GM18868 (cell line): ENCODE measurements at regions not wholly inside any gene's neighbourhood (a gene's known extent, or its start where the extent isn't known, plus 50 kb on each side); places are given as distances from the start of the nearest gene placed in this dataset.

Source experiments
- ATAC-seq: cut with Tn5 transposase; IDR thresholded peaks from one replicate; pipeline ENCODE4 v1.9.1; 2021; ENCODE audit warnings: mild to moderate bottlenecking, moderate library complexity; ENCODE audit not compliant: unreplicated experiment

DNA sequence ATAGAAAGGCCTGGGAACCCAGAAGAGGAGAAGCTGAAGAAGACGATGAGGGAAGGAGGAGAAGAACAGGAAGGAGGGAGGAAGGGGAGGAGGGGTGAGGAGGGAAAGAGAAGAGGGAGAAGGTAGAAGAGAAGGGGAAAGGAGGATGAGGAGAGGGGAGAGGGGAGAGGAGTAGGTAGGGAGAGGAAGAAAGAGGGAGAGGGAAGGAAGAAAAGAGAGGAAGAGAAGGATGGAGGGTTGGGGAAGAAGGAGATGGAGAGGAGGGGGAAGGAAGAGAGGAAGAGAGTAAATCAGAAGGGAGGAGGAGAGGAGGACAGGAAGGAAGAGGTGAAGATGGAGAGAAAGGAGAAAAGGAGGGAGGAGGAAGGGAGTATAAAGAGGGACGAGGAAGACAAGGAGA is 109.6 kb upstream of the IRX6 start:
- no peak for ATAC-seq

DNA sequence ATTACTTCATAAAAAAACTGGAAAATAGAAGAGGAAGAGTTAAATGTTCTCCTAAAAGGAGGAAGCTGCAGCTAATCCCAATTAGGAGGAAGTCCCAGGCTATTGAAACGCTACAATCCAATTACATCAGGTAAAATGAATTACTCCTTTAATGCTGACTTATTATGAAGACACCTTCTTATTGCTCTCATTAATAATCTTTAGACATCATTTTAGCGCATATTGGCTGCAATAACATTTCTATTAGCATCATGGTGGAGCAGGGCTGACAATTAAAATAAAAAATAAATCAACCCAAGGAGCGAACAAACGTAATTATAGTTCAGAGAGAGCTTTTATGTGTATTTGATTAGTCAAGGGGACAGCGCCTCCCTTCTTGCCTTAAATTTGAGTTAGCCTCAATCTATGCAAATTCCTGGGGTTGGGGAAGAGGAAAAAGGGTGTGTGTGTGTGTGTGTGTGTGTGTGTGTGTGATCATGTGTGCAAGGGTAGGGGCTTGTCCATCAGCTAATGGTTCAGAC is 109.0 kb upstream of the IRX6 start:
- ATAC-seq, result no peak

DNA sequence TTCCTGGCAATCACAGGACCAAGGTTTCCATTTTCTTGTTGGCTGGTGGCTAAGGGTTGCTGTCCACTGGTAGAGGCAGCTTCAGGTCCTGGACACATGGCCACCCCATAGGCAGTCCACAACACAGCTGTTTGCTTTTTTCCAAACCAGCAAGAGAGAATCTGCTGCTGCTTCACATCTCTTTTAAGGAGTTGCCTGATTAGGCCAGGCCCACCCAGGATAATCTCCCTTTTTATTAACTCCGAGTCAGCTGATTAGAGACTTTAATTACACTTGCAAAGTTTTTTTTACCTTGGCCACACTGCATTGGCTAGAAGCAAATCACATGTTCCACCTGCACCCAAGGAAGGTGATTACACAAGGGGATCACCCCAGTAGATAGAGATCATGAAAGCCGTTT is 106.6 kb upstream of the IRX6 start:
- no peak for ATAC-seq

DNA sequence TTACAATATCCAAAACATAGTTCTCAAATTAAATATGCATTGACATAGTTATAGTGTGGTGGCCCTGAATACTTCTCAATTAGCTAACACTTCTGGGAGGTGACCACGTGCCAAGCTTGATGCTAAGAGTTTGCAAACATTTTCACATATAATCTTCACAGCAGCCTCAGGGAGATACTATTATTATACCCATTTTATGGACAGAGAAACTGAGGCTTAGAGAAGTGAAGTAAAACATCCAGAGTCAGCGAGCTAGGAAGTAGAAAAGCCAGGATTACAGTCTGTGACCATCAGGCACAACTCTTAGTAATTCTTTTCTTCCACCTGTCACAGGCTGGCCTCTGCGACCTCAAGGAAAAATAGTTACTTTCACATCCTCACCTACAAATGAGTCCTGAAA is 102.2 kb upstream of the IRX6 start:
- ATAC-seq, result no peak

DNA sequence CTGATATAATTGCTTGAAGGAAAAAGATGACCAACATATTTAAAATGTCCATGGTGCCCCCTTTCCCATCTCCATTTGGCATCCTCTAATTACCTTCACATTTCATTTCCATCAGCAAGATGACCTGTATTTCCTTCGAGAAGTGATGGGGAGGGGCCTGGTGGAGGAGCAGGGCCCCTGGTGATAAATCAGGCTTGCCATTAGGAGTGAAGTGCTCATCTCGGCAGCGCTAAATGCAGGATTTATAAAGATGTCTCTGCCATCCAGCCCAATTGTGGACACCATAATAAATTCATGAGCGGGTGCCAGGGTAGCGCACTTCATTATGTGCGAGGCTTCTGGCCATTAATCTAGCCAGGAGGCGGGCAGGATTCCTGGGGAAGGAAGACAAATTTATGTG is 101.5 kb upstream of the IRX6 start:
- no peak for ATAC-seq

DNA sequence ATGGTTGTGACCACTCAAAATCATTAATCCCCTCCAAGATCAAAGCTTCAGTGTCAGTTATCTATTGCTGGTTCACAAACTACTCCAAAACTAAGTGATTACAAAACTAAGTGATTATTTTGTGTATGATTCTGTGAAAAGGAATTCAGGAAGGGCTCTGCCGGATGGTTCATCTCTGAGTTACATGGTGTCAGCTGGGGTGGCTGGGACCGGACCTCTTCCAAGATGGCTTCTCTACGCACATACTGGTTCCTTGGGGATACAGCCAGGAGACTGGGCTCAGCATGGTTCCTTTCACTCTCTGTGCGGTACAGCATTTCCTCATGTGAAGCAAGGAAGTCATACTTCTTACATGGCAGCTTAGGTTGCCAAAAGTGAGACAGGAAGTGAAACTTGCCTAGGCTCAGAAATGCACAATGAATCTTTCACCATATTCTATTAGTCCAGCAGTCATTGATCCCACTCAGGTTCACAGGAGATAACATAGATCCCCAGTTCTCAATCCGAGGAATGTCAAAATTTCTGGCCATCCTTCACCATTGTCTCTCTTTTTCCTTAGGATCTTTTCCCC is 97.9 kb upstream of the IRX6 start:
- no peak for ATAC-seq

DNA sequence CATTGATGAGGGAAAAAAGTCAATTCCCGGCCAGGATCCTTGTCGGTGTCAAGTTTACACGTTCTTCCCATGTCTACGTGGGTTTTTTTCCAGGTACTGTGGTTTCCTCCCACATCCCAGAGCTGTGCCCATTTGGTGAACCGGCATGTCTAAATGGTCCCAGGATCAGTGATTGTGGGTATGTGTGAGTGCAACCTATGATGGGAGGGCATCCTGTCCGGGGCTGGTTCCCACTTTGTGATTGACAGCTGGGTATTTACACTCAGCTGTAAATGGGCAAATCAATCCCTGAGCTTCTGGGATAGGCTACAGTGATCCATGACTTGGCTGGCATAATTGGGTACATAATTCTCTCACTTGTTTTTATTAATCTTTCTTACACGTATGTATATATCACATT is 91.2 kb upstream of the IRX6 start:
- no peak for ATAC-seq

DNA sequence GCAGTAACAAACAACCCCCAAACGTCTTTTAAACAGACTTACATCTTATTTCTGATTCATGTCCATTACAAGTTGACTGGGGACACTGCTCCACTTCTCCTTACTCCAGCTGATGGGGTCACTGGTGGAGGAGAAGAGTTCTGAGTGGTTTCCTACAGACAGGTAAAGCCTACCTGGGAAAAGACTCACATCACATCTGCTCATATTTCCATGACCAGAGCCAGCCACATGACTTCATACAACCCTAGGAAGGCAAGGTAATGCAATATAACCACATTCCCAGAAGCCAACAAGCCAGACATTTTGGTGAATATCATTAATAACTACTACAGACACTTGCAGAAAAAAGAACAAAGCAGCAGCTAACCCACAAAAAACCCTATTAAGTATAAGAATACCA is 90.5 kb upstream of the IRX6 start:
- ATAC-seq, result no peak

DNA sequence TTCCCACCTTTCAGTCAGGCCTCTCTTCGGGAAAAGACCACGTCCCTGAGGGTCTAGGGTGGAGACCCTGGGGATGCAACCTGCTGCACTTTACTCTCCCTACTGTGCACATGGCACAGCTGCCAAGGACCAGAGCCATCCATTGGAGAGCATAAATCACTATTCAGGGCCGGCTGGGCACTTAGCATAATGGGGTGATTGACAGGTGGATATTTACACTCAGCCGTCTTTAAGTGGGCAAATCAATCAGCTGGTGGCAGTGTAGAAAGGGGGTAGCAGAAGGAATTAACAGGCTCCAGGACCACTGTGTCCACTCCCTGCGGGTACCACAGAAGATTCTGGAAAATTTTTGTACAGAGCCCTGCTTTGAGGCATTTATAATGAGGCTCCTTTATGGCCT is 87.3 kb upstream of the IRX6 start:
- no peak for ATAC-seq

DNA sequence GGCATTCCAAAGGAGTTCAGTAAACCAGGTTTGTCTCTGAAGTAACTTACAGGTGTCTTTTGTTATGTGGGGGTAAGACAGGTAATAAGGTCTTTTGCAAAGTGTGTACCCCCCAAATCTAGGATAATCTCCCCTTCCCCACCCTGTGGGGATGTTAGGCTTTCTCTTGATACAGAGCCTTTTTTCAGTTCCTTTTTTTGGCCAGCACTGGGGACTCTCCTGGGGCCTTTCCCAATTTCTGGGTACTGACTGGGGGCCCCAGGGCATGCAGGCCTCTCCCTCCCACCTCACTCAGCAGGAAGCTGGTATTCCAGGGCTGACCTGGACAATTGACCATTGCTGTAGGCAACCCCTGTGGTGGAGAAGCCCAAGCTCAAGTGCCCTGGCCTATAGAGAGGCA is 84.3 kb upstream of the IRX6 start:
- no peak for ATAC-seq

DNA sequence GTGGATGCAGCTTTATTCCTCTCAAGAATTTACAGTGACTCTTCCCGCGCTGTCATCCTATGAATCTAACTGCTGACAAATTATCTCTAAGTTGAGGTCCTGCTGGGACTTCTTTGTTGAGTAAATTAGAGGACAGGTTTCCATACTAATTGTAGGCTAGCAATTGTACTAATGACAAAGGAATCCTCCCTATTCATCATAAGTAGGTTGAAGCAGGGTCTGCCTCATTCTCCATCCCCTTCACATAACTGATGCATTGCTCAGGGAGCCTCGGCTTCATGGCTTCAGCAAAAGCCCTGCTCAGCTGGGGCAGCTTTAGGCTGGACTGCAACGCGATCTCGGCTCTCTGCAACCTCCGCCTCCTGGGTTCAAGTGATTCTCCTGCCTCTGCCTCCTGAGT is 83.1 kb upstream of the IRX6 start:
- ATAC-seq, result no peak

DNA sequence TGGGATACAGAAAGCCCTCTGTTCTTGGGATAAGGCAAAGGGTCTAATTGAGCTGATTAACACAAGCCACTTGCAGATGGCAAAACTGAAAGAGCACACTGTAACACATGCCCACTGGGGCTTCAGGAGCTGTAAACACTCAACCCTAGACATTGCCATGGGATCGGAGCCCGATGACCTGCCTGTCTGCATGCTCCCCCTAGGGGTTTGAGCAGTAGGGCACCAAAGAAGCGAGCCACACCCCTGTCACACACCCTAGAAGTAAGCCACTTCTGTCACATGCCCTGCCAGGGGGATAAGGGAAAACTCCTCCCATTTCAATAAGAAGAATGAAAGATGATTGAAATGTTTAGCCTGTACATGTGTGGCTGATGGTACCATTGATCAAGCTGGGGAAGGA is 81.3 kb upstream of the IRX6 start:
- no peak for ATAC-seq

DNA sequence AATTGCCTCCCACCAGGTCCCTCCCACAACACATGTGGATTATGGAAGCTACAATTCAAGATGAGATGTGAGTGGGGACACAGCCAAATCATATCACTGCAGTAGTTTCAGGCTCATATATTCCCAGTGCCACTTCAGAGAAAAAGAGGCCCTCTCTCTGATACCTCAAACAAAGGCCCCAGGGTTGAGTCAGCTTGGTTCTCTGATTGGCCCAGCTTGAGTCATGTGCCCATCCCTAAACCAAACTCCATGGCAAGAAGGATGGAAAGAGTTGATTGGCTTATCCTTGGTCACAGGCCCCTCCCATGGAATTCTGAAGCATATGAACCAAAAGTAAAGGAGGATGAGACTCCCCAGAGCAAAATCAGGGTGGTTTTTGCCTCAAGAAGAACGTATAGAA is 75.9 kb upstream of the IRX6 start:
- no peak for ATAC-seq

DNA sequence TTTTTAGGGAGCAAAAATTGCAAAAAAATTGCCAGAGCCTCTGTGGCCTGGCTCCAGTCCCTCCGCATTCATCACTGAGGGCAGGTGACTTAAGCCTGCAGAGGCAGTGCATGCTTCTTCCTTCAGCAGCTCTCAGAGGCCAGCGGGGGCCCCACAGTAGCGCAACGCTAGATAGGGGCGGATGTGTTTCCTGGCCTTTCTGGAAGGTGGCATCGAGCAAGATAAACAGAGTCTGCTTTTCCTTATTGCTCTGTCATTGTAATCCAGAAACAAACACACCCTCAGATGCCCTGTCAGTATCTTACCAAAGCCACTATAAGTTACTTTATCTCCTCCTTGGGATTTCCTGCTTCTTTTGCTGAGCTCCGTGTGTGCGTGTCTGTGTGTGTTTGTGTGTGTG is 75.5 kb upstream of the IRX6 start:
- no peak for ATAC-seq

DNA sequence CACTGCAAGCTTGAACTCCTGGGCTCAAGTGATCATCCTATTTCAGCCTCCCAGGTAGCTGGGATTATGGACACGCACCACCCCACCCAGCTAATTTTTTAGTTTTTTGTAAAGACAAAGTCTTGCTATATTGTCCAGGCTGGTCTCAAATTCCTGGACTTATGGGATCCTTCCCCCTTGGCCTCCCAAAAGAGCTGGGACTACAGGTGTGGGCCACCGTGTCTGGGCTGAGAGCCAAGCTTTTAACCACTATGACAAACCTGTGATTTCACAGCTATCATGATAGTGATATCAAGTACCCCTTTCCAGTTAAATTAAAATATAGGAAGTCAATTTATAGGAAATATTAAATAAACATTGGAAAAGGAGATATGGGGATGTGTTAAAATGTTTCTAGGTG is 74.6 kb upstream of the IRX6 start:
- no peak for ATAC-seq

DNA sequence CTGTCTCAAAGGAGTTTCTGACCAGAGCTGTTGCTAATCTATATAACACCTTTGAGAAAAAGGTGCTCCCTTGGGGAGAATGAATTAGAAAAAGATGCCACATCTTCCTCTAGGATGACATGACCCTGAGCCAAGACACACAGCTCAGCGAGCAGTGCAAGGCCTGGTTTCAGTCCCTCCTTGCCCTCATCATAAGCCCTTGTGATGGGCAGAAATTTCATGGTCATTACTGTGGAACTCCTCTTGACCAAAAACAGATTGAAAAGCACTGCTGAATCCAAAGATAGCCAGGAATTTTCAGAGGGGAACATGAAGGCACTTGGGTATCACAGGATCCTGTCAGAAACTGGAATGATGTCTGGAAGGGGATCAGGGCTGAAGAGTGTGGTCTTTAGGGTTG is 74.1 kb upstream of the IRX6 start:
- ATAC-seq, result no peak

DNA sequence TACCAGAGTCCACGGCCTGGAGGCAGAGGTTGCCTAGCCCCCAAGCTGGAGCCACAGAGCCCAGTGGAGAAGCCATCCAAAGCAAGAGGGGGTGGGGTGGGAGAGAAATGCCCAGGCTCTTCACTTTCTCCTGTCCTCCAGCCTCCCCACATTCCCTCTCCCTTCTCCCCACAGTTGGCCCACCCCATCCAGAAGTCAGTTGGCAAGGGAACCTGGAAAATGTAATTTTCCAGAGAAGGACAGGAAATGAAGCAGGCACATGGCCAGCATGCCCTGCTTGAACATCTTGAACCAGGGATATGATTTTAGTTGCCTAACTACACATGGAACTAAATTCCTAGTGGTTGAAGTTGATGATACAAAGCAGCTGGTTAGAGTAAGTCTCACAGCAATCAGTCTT is 73.3 kb upstream of the IRX6 start:
- ATAC-seq, result no peak

DNA sequence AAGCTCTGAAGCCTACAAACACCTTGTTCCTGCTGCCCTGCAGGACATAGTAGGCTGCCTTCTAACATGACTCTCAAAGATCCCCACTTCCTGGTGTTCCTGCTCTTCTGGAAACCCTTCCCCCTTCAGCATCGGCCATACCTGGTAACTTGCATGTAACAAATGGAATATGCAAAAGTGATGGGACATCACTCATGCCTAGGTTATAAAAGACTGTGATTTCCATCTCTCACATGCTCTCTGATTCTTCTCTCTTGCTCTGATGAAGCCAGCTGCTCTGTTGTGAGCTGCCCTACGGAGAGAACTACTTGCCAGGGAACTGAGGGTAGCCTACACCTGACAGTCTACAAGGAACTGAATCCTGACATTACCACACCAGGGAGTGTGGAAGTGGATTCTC is 72.9 kb upstream of the IRX6 start:
- no peak for ATAC-seq

DNA sequence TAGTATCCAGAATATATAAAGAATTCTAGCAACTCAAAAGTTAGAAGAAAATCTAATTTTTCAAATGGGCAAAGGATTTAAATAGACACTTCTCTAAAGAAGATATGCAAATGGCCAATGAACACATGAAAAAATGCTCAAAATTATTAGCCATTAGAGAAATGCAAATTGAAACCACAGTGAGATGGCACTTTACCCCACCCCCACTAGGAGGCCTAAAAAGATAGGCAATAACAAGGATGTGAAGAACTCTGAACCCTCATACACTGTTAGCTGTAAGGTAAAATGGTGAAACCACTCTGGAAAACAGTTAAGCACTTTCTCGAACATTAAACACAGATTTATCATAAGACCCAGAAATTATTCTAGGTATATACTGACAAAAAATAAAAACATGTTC is 71.4 kb upstream of the IRX6 start:
- no peak for ATAC-seq

DNA sequence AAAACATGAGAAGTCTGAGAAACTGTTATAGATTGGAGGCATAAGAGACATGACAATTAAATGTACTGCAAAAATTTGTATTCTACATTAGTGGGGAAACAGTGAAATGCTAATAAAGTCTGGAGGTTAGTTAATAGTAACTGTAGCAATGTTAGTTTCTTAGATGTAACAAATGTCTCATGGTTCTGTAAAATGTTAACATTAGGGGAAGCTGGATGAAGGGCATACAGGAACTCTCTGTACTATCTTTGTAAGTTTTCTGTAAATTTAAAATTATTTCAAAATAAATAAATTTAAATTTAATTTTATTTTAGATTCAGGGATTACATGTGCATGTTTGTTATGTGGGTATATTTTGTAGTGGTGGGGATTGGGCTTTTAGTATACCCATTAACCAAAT is 70.0 kb upstream of the IRX6 start:
- ATAC-seq, result no peak

DNA sequence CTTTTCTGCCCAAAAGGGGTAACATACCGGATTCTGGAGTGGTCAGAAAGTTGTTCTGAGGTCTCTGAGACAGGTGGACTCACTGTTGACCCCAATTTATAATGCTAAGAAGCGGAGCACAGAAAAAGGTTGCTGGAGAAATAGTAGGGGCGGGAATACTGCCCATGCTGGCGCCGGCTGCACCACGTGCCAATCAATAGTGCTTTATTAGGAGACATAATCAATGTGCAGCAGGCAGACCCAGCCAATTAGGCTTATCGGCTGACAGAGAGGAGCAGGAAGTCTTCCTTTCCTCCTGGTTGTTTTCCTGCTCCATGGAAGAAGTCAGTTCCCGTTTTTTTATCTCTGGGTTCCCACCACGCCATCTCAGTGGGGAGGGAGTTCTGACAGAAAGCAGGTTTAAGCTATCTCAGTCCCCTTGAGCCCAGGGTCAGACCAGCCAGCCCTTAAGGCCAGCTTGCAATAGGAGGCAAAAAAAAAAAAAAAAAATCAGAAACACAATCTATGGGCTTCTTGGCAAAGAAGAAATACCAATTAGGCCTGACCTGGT is 68.2 kb upstream of the IRX6 start:
- no peak for ATAC-seq

DNA sequence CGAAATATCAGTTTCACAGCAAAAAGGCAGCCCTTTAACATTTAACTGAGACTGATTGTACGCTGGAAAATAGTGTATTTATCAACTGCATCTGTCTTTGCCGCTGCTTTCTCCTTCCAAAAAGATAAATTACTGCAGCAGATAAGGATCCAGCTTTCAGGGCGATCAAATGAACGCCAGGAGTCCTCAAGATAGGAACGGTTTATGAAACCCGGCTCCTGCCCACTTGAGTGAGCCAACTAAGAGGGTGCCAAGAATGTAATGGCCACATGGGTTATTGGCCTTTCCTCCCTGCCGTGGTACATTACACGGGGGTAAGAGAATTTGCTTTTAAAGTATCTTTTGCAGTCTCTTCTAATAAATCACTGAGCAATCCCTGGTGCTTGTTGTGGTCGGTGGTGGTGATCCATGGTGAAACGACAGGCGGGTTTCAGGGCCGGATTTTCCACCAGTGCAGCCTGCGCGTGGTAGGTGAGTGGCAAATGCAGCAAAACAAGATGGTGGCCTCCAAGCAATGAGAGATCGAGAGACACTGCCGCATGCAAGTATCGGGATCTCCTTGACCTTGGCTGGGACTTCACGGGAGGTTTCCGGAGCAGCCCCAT is 67.5 kb upstream of the IRX6 start:
- no peak for ATAC-seq
